ENCODE measurements at regions not wholly inside any gene's neighbourhood (a gene's known extent, or its start where the extent isn't known, plus 50 kb on each side); places are given as distances from the start of the nearest gene placed in this dataset.

DNA sequence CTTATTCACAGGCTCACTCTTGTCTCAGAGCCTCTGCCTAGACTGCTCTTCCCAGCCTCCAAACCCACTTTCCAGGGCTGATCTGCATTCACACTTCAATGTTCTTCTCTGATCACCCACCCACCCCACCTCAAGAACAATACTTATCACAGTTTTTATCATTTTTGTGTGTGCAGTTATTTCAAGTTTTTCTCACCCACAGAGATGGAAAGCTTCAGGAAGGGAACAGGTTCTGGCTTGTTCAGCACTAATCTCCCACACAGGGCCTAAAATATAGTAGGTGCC, 160.9 kb downstream of the MRPL14 start:
- TF ChIP-seq CTCF (IDR thresholded peaks at IDR 0.05) (no peak), POLR2A (IDR thresholded peaks at IDR 0.05) (no peak), POLR2AphosphoS5 (IDR thresholded peaks at IDR 0.05) (no peak)

Data from breast epithelium (tissue), 3 donors.